OCI-M1 (cell line): ENCODE measurements at regions not wholly inside any gene's neighbourhood (a gene's known extent, or its start where the extent isn't known, plus 50 kb on each side); places are given as distances from the start of the nearest gene placed in this dataset.
A peak's percentile ranks its signal among the peaks of the same experiment; 100 is the strongest.

Experiments used
- DNase-seq: peaks from one replicate; lab custom pipeline; 2025; lab: John Stamatoyannopoulos, UW

DNA sequence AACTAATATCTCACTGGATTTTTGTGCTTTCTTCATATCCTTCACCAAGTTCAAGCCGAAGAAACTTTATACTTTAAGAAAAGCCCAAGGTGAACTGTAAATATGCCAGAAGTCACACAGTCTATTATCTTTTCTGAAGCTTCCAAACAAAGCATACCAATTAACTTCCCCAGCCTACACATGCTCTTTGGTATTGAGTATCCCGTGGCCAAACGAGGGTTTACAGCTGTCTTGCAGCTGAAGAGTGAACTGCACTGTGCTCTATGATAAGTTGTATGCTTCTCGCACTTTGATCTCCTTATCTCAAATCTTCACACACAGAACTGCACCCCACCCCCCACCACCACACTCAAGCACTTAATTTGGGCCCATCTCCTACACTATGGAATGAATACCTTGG lies 215.6 kb upstream of the VEPH1 start:
- DNase-seq: peak; percentile 21

DNA sequence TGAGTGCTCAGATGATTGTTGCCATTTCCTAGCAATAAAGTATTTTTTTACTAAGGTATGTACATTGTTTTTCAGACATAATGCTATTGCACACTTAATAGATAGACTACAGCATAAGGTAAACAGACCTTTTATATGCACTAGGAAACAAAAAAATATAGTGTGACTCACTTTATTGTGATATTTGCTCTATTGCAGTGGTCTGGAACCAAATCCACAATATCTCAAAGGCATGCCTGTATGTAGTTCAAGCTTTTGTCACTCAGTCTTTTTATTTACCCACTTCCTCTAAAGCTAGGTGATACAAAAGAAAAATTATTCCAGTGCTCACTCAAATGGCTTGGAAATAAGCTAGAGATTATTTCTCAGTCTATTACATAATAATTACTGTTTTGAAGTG lies 209.9 kb upstream of the VEPH1 start:
- no peak for DNase-seq

DNA sequence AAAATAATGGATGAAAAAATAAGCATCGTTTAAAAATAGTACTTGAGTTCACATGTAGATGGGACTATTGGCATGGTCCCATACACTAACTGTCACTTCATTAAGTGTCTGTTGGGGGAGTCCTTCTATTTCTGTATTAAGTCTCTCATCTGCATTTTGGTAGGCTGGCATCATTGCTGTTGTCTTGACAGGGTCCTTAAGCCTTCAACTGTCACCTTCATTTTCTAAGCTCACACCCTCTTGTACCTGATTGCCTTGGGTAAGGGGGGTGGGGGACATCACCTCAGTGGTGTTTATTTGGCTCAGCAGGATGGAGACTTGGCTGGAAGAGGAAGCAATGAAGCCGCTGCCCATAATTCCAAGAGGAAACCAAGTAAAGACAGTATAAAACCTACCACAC lies 202.0 kb upstream of the VEPH1 start:
- DNase-seq: no peak

- peak; percentile 21 for DNase-seq
Measured at GRCh38 chr3:157700405-157700804, 197.2 kb upstream of the VEPH1 start.

GRCh38 chr3:157695586-157695985 lies 192.4 kb upstream of the VEPH1 start:
- DNase-seq: no peak

- no peak for DNase-seq
Measured at GRCh38 chr3:157695103-157695502, 191.9 kb upstream of the VEPH1 start.

- no peak for DNase-seq
Measured at GRCh38 chr3:157693762-157694161, 190.5 kb upstream of the VEPH1 start.

DNA sequence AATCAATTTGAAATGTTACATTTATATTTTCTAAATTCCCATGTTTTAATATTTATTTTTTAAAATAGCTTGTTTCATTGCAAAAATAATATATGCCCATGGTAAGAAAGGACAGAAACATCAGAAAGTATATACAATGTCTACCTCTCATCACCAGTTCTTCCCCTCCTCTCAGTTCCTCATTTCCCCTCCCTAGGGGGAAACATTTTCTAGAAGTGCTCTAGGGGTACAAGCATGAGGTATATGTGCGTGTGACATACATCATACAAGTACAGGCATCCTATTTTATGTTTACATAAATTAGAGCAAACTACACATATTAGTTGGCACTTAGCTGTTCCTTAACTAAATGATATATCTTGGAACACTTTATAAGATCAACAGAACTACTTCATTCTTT lies 189.3 kb upstream of the VEPH1 start:
- no peak for DNase-seq

GRCh38 chr3:157683668-157684067 lies 180.5 kb upstream of the VEPH1 start:
- DNase-seq: no peak

- no peak for DNase-seq
Measured at GRCh38 chr3:157672061-157672460, 168.8 kb upstream of the VEPH1 start.

DNA sequence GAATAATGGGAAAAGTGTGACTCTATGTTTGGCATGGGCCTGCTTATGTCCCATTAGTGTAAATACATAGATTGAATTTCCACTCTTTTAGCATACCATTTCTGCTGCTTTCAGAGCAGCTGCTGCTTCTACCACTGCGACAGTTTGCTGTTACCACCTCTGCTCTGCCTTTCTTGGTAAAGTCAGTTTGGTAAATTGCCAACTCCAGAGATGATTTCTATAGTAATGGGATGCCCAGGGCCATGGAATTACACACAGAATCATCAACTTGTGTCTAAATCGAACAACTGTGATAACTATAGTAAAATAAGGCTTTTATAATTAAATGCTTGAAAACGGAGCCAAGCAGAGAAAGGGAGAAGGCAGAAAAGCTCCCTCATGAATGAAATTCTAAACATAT lies 168.4 kb upstream of the VEPH1 start:
- no peak for DNase-seq

DNA sequence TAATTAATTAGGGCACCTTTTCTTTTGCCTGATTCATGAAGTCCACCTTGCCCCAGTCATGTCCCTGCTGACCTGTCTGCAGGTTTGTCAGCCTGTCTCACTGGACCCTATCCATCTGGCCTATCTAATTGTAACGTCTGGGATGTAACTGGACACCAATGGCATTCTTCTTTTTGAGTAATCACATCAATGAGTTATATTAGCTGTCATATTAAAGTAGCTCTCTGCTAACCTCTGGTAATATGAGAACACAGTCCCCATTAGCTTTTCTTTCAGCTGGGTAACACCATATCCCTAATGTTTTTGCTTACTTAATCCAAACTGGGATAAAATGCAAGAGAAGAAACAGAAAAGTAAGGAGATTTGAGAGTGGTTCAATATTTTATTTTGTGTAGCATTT lies 166.2 kb upstream of the VEPH1 start:
- no peak for DNase-seq

- peak; percentile 22 for DNase-seq
Measured at GRCh38 chr3:157667493-157667892, 164.3 kb upstream of the VEPH1 start.

DNA sequence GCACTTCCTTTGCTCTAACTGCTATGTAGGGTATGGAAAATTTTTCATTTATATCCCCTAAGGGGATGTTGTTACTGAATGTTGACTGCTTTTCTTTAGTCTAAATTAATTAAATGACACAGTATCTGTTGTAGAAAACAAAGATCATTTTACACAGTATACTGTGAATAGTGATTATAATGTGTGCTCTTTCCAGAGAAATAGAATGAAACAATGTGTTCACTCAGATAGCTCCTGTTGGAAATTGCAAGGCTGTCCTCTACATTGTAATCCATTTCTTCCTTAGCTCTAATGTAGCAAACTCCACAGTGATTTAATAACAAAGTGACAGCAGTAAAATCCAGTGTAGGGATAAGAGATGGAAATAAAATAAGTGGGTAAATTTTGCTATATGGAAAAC lies 159.0 kb upstream of the VEPH1 start:
- DNase-seq: no peak

DNA sequence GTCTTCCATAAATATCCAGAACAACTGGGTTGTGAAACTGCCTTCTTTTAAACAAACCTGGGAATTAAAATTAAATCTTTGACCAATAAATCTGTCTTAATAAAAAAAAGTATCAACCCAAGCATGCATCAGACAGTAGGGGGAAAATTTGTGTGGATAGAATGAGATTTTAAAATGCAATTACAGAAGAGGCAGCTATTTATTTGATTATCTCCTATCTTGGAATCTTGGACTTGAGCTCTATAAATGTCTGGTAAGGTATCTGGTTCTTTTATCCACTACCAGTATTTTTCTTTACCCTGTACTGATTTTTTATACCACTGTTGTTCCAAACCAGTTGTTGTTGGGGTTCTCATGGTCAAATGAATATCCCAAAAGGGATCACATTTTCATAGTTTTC lies 157.6 kb upstream of the VEPH1 start:
- DNase-seq: no peak

DNA sequence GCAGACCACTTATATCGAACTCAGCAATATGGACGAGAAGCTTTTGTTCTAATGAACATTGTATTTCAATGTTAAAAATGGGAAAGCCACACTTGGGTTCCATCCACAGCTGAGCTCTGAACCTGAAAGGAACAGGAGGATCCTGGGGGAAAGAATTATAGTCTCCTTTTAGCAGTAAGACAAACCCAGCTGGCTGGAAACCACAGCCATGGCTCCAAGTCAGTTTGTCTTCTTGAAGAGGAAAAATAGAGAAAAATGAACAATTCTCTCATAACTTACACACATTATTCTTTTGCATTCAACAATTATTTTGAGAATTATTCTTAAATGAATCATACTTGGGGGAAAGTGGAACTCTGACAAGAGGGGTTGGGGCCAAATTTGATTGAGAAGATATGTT lies 149.2 kb upstream of the VEPH1 start:
- DNase-seq: no peak

DNA sequence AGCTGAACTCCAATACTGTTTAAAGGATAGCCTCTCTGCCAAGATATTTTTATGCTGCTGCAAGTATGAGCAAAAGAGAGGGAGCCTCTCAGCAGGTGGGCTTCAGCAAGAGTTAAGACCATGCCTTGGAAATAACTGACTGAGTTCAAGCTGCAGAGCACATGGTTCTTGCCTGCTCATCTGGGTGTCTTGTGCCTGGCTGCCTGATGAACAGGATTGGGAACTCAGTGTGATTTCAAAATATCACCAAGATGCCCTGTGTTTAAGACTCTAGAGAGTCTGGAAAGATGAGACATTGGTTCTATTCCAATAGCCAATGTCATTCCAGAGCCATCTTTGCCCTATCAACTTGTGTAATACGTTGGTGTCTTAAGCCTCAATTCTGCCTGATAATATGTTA lies 147.5 kb upstream of the VEPH1 start:
- DNase-seq: peak; percentile 0

DNA sequence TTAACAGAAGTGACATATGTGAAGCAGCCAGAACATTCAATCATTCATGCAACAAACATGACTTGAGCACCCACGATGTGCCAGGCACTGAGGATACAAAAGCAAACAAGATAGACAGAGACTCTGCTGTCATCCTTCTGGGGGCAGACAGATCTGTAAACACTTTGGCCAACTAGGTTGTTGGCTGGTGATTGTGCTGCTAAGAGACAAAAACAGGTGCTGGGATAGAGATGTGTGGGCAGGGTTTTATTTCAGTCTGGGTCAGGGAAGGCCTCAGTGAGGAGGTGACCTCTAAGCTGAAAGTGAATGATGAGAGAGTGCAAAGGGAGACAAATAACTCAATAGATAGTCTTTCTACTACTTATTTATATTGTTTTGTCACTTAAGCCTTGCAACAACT lies 147.0 kb upstream of the VEPH1 start:
- no peak for DNase-seq

GRCh38 chr3:157649511-157649910 lies 146.3 kb upstream of the VEPH1 start:
- no peak for DNase-seq

- DNase-seq: no peak
Measured at GRCh38 chr3:157647820-157648219, 144.6 kb upstream of the VEPH1 start.

DNA sequence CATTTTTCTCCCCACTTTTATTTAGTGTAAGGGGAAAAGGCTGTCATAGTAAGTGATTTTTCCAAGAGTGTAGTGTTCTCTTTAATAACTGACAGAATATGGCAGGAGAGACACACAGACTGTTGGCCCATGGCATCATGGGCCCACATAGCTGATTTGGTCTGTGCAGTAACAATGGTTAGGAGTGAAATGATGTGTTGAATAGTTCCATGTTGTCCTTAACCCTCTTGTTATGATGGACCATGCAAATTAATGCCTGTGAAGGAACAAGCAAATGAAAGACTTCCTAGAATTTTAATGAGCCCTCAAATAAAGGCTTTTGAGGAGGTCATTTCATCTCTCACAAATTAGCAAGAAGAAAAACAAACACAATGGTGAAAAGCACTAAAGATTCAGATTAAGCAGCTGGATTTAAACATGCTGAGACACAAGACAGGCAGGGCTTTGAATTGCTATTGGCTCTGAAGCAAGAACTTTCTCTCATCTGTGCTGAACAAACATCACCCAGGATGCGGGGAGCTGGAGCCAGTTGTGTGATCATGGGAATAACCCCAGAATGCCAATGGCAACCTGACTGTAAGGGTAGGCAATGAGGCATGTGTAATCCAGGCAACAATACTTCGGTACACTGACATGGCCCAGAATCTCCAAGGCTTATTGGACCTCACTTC lies 136.7 kb upstream of the VEPH1 start:
- no peak for DNase-seq

- no peak for DNase-seq
Measured at GRCh38 chr3:157637866-157638265, 134.7 kb upstream of the VEPH1 start.

DNA sequence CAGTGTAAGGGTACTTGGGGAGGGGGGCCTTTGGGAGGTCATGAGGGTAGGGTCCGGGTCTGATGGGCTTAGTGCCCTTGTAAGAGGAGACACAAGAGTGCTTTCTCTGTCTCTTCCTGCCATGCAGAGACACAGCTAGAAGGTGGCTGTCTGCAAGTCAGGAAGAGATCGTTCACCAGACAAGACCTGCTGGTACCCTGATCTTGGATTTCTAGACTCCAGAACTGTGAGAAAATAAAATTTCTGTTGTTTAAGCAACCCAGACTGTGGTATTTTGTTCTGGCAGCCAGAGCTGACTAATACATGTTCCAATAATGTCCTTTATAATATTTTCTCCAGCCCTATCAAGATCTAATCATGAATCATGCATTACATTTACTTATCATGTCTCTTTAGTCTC lies 130.0 kb upstream of the VEPH1 start:
- no peak for DNase-seq

GRCh38 chr3:157632075-157632474 lies 128.9 kb upstream of the VEPH1 start:
- no peak for DNase-seq

GRCh38 chr3:157631478-157631877 lies 128.3 kb upstream of the VEPH1 start:
- no peak for DNase-seq
